GM23338 (cell line): ENCODE measurements at regions not wholly inside any gene's neighbourhood (a gene's known extent, or its start where the extent isn't known, plus 50 kb on each side); places are given as distances from the start of the nearest gene placed in this dataset.
"Not testable (repeated sequence)": the region's sequence is repeated elsewhere in the genome, so short reads cannot be mapped to it uniquely, and the experiment has no call there.

Experiments
- ATAC-seq: fragments of 200-7000 bp; cut with Tn5 transposase; 3 replicates; pipeline ENCODE4 v1.9.1; 2020
- DNase-seq: peaks from one replicate; pipeline ENCODE4 v3.0.0-alpha.2; 2015; ENCODE audit warnings: low spot score
- H2AFZ ChIP-seq: fragments of 200-600 bp; sonication (generic); 2 replicates; pipeline ENCODE4 v1.8.0; 2016; ENCODE audit warnings: antibody characterized with exemption, mild to moderate bottlenecking, moderate library complexity
- H3F3A ChIP-seq: fragments of 200-600 bp; sonication (generic); replicated peaks from 2 replicates; pipeline ENCODE4 v1.8.0; 2017; ENCODE audit warnings: antibody characterized with exemption, mixed run types, low read depth
- H3K27ac ChIP-seq: fragments of 200-600 bp; sonication (generic); 2 replicates; pipeline ENCODE4 v1.6.1; 2016; ENCODE audit warnings: low read depth
- H3K27me3 ChIP-seq: fragments of 200-600 bp; sonication (generic); 2 replicates; pipeline ENCODE4 v1.8.0; 2016; ENCODE audit warnings: mild to moderate bottlenecking, mixed run types, moderate library complexity; ENCODE audit not compliant: insufficient read depth
- H3K36me3 ChIP-seq: fragments of 200-600 bp; sonication (generic); 2 replicates; pipeline ENCODE4 v1.8.0; 2016; ENCODE audit warnings: mild to moderate bottlenecking; ENCODE audit not compliant: insufficient read depth
- H3K4me1 ChIP-seq: fragments of 200-600 bp; sonication (generic); 2 replicates; pipeline ENCODE4 v1.8.0; 2016; ENCODE audit warnings: mild to moderate bottlenecking, moderate library complexity; ENCODE audit not compliant: insufficient read depth
- H3K4me2 ChIP-seq: fragments of 200-600 bp; sonication (generic); 2 replicates; pipeline ENCODE4 v1.7.1; 2017; ENCODE audit warnings: mixed run types
- H3K4me3 ChIP-seq: fragments of 200-600 bp; sonication (generic); 2 replicates; pipeline ENCODE4 v1.6.1; 2016; ENCODE audit warnings: mixed run types
- H3K79me2 ChIP-seq: fragments of 200-600 bp; sonication (generic); replicated peaks from 2 replicates; pipeline ENCODE4 v1.8.0; 2017; ENCODE audit warnings: mild to moderate bottlenecking; ENCODE audit not compliant: insufficient read depth
- H3K9me2 ChIP-seq: fragments of 200-600 bp; sonication (generic); 2 replicates; pipeline ENCODE4 v1.8.0; 2017; ENCODE audit not compliant: insufficient read depth
- H4K20me1 ChIP-seq: fragments of 200-600 bp; sonication (generic); replicated peaks from 2 replicates; pipeline ENCODE4 v1.8.0; 2017; ENCODE audit warnings: mild to moderate bottlenecking; ENCODE audit not compliant: insufficient read depth
- H3K27ac Mint-ChIP-seq: 2 replicates; pipeline ENCODE4 v1.8.0; 2020; ENCODE audit warnings: inconsistent platforms, mild to moderate bottlenecking, moderate library complexity, mixed read lengths
- H3K27me3 Mint-ChIP-seq: 3 replicates; pipeline ENCODE4 v1.8.0; 2022; ENCODE audit warnings: low read depth, mild to moderate bottlenecking, moderate library complexity, mixed read lengths, inconsistent platforms; ENCODE audit not compliant: insufficient read depth, poor library complexity
- H3K36me3 Mint-ChIP-seq: 3 replicates; pipeline ENCODE4 v1.8.0; 2021; ENCODE audit warnings: low read depth, mild to moderate bottlenecking, inconsistent platforms, moderate library complexity, mixed read lengths
- H3K4me1 Mint-ChIP-seq: 3 replicates; pipeline ENCODE4 v1.8.0; 2020; ENCODE audit warnings: mild to moderate bottlenecking, inconsistent platforms, mixed read lengths
- H3K4me3 Mint-ChIP-seq: 3 replicates; pipeline ENCODE4 v1.8.0; 2021; ENCODE audit warnings: moderate library complexity, mild to moderate bottlenecking, inconsistent platforms, mixed read lengths
- H3K9me3 Mint-ChIP-seq: 3 replicates; pipeline ENCODE4 v1.8.0; 2020; ENCODE audit warnings: moderate library complexity, mild to moderate bottlenecking, inconsistent platforms, mixed read lengths
- CREB1 ChIP-seq: fragments of 250-450 bp; sonication (Bioruptor Pico); IDR thresholded peaks from 2 replicates; pipeline ENCODE4 v1.5.0; 2020; ENCODE audit warnings: low read depth, mild to moderate bottlenecking, moderate library complexity
- EZH2 ChIP-seq: fragments of 200-600 bp; sonication (generic); IDR thresholded peaks from one replicate; pipeline ENCODE4 v1.8.0; 2017; ENCODE audit warnings: antibody characterized with exemption, mild to moderate bottlenecking, low read depth; ENCODE audit not compliant: unreplicated experiment
- EZH2phosphoT487 ChIP-seq: fragments of 200-600 bp; sonication (generic); IDR thresholded peaks from one replicate; pipeline ENCODE4 v1.8.1; 2018; ENCODE audit warnings: antibody characterized with exemption; ENCODE audit not compliant: unreplicated experiment
- JUNB ChIP-seq: IDR thresholded peaks from one replicate; pipeline ENCODE4 v1.6.1; 2016; ENCODE audit warnings: antibody characterized with exemption; ENCODE audit not compliant: unreplicated experiment
- NANOG ChIP-seq: IDR thresholded peaks from 2 replicates; pipeline ENCODE4 v1.6.1; 2016; ENCODE audit warnings: antibody characterized with exemption, borderline replicate concordance
- POLR2AphosphoS5 ChIP-seq: IDR thresholded peaks from 2 replicates; pipeline ENCODE4 v1.6.1; 2016; ENCODE audit warnings: antibody characterized with exemption, low read depth
- STAT1 ChIP-seq: IDR thresholded peaks from one replicate; pipeline ENCODE4 v1.6.1; 2016; ENCODE audit warnings: antibody characterized with exemption; ENCODE audit not compliant: unreplicated experiment
- ZNF114 ChIP-seq: fragments of 250-450 bp; sonication (Bioruptor Pico); IDR thresholded peaks from 2 replicates; pipeline ENCODE4 v1.5.0; 2020; ENCODE audit warnings: mild to moderate bottlenecking, moderate library complexity
- ZNF331 ChIP-seq: fragments of 250-450 bp; sonication (Bioruptor Pico); IDR thresholded peaks from 2 replicates; pipeline ENCODE4 v1.5.0; 2020; ENCODE audit warnings: low read depth, mild to moderate bottlenecking, moderate library complexity
- TF ChIP-seq, protein P1 (sequence below): IDR thresholded peaks from 2 replicates; pipeline ENCODE4 v1.6.1; 2016; ENCODE audit warnings: antibody characterized with exemption

DNA sequence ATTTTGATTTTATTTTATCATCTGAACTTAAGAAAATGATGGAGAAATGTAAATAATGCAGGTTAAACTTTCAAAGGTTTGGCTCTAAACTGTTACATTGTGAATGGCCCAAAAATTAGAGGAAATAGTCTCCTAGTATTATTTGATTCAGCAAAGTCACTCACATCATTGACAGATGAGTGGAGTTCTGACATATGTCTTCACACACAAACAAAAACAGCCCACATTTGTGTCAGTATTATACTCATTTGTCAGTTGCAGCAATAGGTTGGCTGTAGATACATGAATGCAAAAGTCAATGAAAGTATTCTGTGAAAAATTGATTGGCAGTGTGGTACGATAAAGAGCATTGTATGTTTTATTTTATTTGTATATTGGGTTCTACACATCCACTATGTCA is 108.8 kb upstream of the BMPER start:
- H3K4me3 ChIP-seq = no peak overlapping the region
- no peak overlapping the region for H2AFZ ChIP-seq
- no peak overlapping the region for H3K4me2 ChIP-seq
- no peak for TF ChIP-seq ZNF114 (CRISPR knock-in tag)
- no peak for TF ChIP-seq CREB1 (CRISPR knock-in tag)
- TF ChIP-seq STAT1 = no peak
- no peak for TF ChIP-seq ZNF331 (CRISPR knock-in tag)
- no peak for TF ChIP-seq POLR2AphosphoS5
- TF ChIP-seq, protein P1, sequence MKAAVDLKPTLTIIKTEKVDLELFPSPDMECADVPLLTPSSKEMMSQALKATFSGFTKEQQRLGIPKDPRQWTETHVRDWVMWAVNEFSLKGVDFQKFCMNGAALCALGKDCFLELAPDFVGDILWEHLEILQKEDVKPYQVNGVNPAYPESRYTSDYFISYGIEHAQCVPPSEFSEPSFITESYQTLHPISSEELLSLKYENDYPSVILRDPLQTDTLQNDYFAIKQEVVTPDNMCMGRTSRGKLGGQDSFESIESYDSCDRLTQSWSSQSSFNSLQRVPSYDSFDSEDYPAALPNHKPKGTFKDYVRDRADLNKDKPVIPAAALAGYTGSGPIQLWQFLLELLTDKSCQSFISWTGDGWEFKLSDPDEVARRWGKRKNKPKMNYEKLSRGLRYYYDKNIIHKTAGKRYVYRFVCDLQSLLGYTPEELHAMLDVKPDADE = no peak
- no peak for TF ChIP-seq EZH2
- no peak for TF ChIP-seq JUNB
- TF ChIP-seq EZH2phosphoT487 = no peak
- no peak for TF ChIP-seq NANOG
- ATAC-seq = no peak
- no peaks in the 10 kb centered on the region for H3K79me2 ChIP-seq
- no peaks in the 10 kb centered on the region for H3K27me3 ChIP-seq
- no peaks in the 10 kb centered on the region for H3K36me3 ChIP-seq
- H3K4me1 ChIP-seq = peaks cover 6% of the 10 kb centered on the region; the same call in 1 of the 2 replicates
- no peak for DNase-seq
- peaks cover 1% of the 10 kb centered on the region; the same call in 2 of the 3 replicates for H3K4me1 Mint-ChIP-seq
- H3K9me3 Mint-ChIP-seq = peaks cover 6% of the 10 kb centered on the region
- peaks cover 5% of the 10 kb centered on the region; the same call in 1 of the 3 replicates for H3K36me3 Mint-ChIP-seq
- H3K9me2 ChIP-seq = peaks cover 10% of the 10 kb centered on the region; the same call in 1 of the 2 replicates
- peaks cover 1% of the 10 kb centered on the region for H3K27me3 Mint-ChIP-seq
- no peak overlapping the region for H3K27ac Mint-ChIP-seq
- no peak overlapping the region for H3K27ac ChIP-seq
- H3K4me3 Mint-ChIP-seq = no peak overlapping the region
- H4K20me1 ChIP-seq = no peaks in the 10 kb centered on the region
- H3F3A ChIP-seq = no peaks in the 10 kb centered on the region

DNA sequence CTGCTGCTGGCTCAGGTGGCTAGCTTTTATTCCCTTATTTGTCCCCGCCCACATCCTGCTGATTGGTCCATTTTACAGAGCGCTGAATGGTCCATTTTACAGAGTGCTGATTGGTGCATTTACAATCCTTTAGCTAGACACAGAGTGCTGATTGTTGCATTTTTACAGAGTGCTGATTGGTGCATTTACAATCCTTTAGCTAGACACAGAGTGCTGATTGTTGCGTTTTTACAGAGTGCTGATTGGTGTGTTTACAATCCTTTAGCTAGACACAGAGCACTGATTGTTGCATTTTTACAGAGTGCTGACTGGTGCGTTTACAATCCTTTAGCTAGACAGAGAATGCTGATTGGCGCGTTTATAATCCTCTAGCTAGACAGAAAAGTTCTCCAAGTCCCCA is 107.8 kb upstream of the BMPER start:
- H3K27ac Mint-ChIP-seq, H4K20me1 ChIP-seq, H3K4me3 ChIP-seq, ATAC-seq, H3K36me3 ChIP-seq, H2AFZ ChIP-seq, H3K4me2 ChIP-seq, H3K36me3 Mint-ChIP-seq, H3K4me1 Mint-ChIP-seq, H3K27me3 ChIP-seq, H3K4me1 ChIP-seq, H3K27me3 Mint-ChIP-seq, DNase-seq, H3K4me3 Mint-ChIP-seq, H3K9me3 Mint-ChIP-seq, H3K9me2 ChIP-seq, H3F3A ChIP-seq, H3K27ac ChIP-seq, H3K79me2 ChIP-seq: not testable (repeated sequence)

DNA sequence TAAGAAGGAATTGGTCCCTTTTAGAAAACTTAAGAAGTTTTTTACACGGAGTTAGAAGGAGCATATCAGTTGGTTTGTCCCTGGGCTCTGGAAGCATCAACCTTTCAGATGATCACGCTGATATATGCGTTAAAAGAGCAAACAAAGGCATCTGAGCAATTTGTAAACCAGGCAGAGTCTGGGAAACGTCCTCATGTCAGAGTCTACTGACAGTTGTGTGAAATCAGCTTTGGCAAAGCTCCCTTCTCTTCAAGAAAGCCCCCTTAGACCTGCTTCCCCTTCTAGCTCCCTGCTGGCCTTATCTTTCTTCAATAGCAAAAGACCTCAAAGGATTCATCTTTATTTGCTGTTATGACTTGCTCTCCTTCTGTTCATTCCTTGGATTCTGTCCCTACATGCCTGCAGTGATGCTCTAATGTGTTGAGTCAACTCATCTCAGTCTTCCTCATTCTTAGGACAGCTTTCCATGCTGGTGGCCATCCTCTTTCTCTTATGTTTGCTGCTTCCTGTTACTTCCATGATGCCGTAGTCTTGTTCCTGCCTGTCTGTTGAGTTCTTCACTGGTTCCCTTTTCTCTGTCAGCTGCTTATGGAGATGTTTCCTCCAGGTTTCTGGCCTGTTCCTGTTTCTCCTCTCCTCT is 106.5 kb upstream of the BMPER start:
- no peaks in the 10 kb centered on the region for H3K36me3 ChIP-seq
- no peak for DNase-seq
- no peak for ATAC-seq
- H3F3A ChIP-seq = no peaks in the 10 kb centered on the region
- no peak for TF ChIP-seq POLR2AphosphoS5
- no peak for TF ChIP-seq ZNF331 (CRISPR knock-in tag)
- TF ChIP-seq EZH2phosphoT487 = no peak
- TF ChIP-seq, protein P1 = no peak
- H3K27ac ChIP-seq = no peak overlapping the region
- no peak overlapping the region for H2AFZ ChIP-seq
- Mint-ChIP-seq H3K27ac (no peak overlapping the region), H3K9me3 (peaks cover 6% of the 10 kb centered on the region), H3K36me3 (peaks cover 5% of the 10 kb centered on the region; the same call in 1 of the 3 replicates), H3K4me1 (no peaks in the 10 kb centered on the region), H3K27me3 (peaks cover 1% of the 10 kb centered on the region), H3K4me3 (no peak overlapping the region)
- no peaks in the 10 kb centered on the region for H4K20me1 ChIP-seq
- H3K4me3 ChIP-seq = no peak overlapping the region
- H3K79me2 ChIP-seq = no peaks in the 10 kb centered on the region
- H3K9me2 ChIP-seq = peaks cover 4% of the 10 kb centered on the region; the same call in 1 of the 2 replicates
- no peaks in the 10 kb centered on the region for H3K27me3 ChIP-seq
- H3K4me1 ChIP-seq = no peaks in the 10 kb centered on the region
- H3K4me2 ChIP-seq = no peak overlapping the region
